ENCODE measurements at regions not wholly inside any gene's neighbourhood (a gene's known extent, or its start where the extent isn't known, plus 50 kb on each side); places are given as distances from the start of the nearest gene placed in this dataset.
"Not testable (repeated sequence)": the region's sequence is repeated elsewhere in the genome, so short reads cannot be mapped to it uniquely, and the experiment has no call there.

DNA sequence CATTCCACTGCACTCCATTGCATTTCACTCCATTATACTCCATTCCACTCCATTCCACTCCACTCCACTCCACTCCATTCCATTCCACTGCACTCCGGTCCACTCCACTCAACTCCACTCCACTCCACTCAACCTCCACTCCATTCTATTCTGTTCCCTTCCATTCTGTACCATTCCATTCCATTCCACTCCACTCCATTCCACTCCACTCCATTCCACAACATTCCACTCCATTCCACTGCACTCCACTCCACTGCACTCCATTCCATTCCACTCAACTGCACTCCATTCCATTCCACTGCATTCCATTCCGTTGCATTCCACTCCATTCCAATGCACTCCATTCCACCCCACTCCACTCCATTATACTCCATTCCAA is 2565.3 kb upstream of the TPTE start:
- TF ChIP-seq POLR2A (IDR thresholded peaks at IDR 0.05) = not testable (repeated sequence)
- TF ChIP-seq, protein P1, sequence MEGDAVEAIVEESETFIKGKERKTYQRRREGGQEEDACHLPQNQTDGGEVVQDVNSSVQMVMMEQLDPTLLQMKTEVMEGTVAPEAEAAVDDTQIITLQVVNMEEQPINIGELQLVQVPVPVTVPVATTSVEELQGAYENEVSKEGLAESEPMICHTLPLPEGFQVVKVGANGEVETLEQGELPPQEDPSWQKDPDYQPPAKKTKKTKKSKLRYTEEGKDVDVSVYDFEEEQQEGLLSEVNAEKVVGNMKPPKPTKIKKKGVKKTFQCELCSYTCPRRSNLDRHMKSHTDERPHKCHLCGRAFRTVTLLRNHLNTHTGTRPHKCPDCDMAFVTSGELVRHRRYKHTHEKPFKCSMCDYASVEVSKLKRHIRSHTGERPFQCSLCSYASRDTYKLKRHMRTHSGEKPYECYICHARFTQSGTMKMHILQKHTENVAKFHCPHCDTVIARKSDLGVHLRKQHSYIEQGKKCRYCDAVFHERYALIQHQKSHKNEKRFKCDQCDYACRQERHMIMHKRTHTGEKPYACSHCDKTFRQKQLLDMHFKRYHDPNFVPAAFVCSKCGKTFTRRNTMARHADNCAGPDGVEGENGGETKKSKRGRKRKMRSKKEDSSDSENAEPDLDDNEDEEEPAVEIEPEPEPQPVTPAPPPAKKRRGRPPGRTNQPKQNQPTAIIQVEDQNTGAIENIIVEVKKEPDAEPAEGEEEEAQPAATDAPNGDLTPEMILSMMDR (IDR thresholded peaks at IDR 0.05) = not testable (repeated sequence)
